Fibroblast of lung (primary cell): ENCODE measurements at regions not wholly inside any gene's neighbourhood (a gene's known extent, or its start where the extent isn't known, plus 50 kb on each side); places are given as distances from the start of the nearest gene placed in this dataset.

Experiments
- CTCF ChIP-seq, 2 donors: IDR thresholded peaks in 1 of 2; conservative IDR thresholded peaks in 1 of 2; 1 replicate in 1 of 2; 2 replicates in 1 of 2; pipeline ENCODE4 v1.5.1; 2011 to 2012; ENCODE audit warnings: low read length in 2 of 2, control low read depth in 1 of 2, inconsistent platforms in 1 of 2, low read depth in 1 of 2, mild to moderate bottlenecking in 1 of 2
- EZH2 ChIP-seq: IDR thresholded peaks from 2 replicates; pipeline ENCODE4 v1.5.1; 2012; ENCODE audit warnings: low read length, control low read depth, mild to moderate bottlenecking; ENCODE audit errors: missing control alignments

GRCh38 chr13:79692846-79693245 lies 211.9 kb downstream of the NDFIP2 start:
- no peak for TF ChIP-seq CTCF (conservative IDR thresholded peaks at IDR 0.05 in 1 of 2, IDR thresholded peaks at IDR 0.05 in 1 of 2; ENCODE audit: low read depth in 1 of 2, low read length in 2 of 2)
- TF ChIP-seq EZH2: no peak
